22Rv1 (cell line): ENCODE measurements at regions not wholly inside any gene's neighbourhood (a gene's known extent, or its start where the extent isn't known, plus 50 kb on each side); places are given as distances from the start of the nearest gene placed in this dataset.

ENCODE experiments used
- H3K27ac ChIP-seq: fragments of 450-650 bp; 2 replicates; pipeline ENCODE4 v1.5.1; 2017
- CTCF ChIP-seq: fragments of 450-650 bp; IDR thresholded peaks from 2 replicates; pipeline ENCODE4 v1.5.1; 2017; ENCODE audit warnings: mild to moderate bottlenecking
- ZFX ChIP-seq: fragments of 450-650 bp; IDR thresholded peaks from 2 replicates; pipeline ENCODE4 v1.6.1; 2017; ENCODE audit warnings: antibody characterized with exemption, borderline replicate concordance

DNA sequence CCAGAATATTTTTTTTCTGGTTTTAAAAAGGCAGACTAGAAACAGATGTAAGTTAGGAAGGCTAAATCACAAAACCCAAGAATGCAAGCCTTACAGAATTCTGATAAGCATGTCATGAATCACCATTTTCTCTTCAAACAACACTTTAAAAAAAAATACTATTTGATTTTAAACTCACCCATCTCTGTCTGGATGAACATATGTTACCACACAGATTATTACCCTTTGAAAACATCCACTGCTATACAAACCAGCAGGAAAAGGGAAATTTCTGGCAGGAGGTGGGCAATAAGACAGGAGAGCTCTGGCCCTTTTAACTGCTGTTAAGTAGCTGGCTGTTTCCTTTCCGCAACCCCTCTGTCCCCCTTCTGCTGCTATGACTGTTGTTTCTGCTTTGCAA is 317.7 kb upstream of the NOCT start:
- TF ChIP-seq CTCF, result no peak
- no peak for TF ChIP-seq ZFX
- H3K27ac ChIP-seq, result no peak overlapping the region

DNA sequence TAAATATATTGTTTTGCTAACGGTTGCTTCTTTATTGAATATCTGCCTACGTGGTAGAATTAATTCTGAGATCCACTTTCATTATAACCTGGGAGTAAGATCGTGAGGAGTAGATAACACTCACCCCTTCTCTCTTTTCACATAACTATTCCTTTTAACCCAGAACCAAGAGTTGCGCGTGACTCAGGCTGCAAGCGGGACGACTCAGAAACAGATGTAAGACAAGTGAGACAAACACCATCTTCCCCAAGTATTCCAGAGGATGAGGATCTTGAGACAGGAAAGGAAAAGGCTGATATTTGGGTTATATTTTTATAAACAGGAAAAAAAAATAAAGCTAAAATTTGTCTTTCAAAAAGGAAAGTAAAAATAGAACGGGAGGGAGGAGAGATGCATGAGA is 318.8 kb upstream of the NOCT start:
- no peak for TF ChIP-seq ZFX
- no peak for TF ChIP-seq CTCF
- H3K27ac ChIP-seq, result no peak overlapping the region

- no peak overlapping the region for H3K27ac ChIP-seq
- no peak for TF ChIP-seq ZFX
- no peak for TF ChIP-seq CTCF
Measured at GRCh38 chr4:138696058-138696457, 319.5 kb upstream of the NOCT start.

DNA sequence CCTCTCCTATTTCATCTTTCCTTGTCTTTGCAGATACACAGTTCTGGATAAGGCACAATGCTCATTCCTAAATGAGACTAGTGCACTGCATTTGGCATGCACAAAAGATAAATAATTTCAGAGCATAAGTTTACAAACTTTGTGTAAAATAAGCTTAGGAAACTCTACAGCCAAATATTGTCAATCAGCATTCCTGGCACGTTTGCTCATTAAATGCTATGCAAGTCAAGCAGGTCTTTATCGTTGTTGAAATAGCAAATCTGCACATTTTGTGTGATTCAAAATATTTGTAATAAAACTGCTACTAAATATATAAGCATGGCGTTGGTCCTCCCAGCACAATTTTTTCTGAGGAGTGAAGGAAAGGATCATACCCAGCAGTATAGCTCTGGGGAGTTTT is 322.1 kb upstream of the NOCT start:
- TF ChIP-seq CTCF (no peak), ZFX (no peak)
- H3K27ac ChIP-seq, result no peak overlapping the region

DNA sequence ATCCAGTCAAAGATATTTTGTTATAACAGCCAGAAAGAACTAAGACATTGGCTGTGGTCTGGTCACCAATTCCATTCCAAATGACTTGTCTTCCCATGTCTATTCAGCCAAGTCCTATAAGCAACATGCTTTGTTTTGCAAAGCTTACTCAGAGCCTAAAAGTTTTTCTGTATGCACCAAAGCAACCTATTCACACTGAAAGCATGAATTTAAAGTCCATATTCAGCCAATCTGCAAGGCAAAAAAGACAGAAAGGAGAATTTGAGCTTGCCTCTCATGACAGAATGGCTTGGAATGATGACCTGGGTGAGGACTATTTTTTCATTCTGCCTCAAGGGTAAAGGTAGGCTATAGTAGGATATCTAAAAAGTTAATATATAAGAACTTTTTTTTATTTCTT is 323.2 kb upstream of the NOCT start:
- no peak overlapping the region for H3K27ac ChIP-seq
- TF ChIP-seq CTCF, result no peak
- TF ChIP-seq ZFX, result no peak

GRCh38 chr4:138689593-138689992 is 326.0 kb upstream of the NOCT start:
- TF ChIP-seq CTCF (no peak), ZFX (no peak)
- no peak overlapping the region for H3K27ac ChIP-seq

- no peak overlapping the region for H3K27ac ChIP-seq
- TF ChIP-seq ZFX, result no peak
- TF ChIP-seq CTCF, result no peak
Measured at GRCh38 chr4:138689187-138689586, 326.4 kb upstream of the NOCT start.
